ENCODE measurements at regions not wholly inside any gene's neighbourhood (a gene's known extent, or its start where the extent isn't known, plus 50 kb on each side); places are given as distances from the start of the nearest gene placed in this dataset.

DNA sequence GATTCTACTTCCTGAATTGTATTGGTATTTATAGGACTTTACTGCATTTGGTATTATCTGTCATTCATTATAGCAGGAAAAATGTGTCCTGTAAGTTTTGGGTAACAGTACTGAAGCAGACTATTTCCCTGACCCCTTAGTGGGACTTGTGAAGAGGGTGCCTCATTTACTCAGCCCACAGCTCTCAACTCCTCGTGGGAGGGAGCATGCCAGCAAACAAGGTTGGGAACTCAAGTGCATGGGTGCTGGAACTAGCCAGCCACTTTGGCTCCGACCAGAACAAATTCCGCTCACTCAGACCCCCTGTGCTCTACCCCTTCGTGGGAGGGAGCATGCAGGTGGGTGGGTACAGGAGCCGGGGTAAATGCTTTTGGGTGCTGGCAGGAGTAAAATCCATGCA lies 1773.5 kb upstream of the WWC1 start:
- no peak for DNase-seq

DNA sequence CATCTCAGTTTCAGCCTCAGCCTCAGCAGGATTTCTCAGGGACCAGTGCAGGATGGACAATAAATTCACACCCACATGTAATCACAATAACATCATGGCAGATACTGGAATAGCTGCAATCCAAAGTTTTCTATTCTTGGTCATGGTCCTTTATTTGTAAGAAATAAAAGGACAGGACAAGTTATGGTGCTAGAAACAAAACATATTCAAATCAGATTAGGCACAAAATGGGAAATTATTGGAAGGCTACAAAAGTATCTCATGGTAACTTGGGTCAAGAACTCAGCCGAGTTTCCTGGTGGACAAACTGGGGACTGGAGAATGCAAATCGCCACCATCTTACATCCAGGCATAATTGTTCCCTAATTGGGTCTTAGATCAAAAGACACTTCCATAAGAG lies 1768.2 kb upstream of the WWC1 start:
- no peak for DNase-seq

- no peak for DNase-seq
Observed at GRCh38 chr5:166529200-166529599, 1762.2 kb upstream of the WWC1 start.

DNA sequence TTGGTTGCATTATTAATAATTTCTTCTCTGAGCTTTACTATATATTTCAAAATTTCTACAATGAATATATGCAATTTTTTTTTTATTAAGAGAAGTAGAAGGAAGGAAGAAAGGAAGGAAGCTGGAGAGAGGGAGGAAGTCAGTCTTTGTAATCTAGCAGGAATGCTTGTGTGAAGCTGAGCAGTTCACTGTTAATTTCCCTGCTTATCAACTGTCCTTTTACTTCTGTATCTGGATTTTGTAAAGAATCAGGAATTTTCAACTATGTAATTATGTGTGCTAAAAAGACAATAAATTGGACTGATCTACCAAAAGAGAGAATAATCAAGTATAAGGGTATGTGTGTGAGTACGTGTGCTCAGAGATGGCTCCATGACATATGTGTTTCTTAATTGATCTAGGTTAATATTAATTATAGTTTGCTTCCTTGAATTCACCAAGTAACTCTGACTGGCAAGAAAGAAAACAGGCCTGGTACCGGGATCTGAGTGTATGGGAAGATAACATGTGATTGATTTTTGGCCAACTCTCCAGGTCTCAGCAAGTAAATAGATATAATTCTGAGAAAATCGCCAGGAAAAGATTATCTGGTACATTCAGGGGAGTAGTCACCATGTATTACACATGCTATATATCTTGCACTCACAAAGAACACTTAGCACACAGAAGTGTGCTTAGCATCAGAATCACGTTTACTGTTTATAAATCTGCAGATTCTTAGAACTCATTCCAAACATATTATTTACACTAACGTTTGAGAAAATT lies 1758.8 kb upstream of the WWC1 start:
- no peak for DNase-seq

DNA sequence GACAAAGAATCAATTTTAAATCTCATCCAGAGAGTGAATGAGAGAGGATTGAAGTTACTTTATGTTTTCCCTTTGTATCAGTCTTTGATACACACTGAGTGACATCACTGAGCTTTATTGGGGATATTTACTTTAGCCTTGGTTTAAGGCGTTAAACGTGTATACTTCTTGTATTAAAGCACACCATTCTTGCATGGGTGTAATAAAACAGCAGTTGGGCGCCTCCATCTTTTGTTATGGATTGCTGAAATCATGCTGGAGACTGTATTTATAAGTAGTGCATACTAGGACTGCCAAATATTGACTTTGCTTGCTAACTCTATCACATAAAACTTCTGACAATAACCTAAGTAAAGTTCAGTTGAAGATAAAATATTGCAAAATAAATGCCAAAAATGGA lies 1755.8 kb upstream of the WWC1 start:
- DNase-seq: no peak

DNA sequence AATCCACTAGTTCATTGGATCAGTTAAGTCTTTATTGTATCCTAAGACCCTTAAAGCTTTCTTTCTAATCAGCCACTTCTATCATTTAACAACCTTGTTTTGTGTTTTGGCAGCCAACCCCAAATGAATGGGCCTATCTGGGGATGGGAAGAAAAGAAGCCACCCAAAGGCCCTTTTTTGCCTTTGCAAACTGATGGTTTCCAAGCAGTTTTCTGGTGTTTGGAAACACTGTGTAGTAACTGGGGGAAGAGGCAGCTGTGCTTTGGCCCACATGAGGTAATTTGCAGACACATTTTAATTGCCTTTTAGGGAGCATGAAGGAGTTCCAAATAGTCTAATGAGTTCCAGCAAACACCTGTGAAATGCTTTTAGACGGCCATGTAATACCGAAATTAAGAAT lies 1751.3 kb upstream of the WWC1 start:
- no peak for DNase-seq

DNA sequence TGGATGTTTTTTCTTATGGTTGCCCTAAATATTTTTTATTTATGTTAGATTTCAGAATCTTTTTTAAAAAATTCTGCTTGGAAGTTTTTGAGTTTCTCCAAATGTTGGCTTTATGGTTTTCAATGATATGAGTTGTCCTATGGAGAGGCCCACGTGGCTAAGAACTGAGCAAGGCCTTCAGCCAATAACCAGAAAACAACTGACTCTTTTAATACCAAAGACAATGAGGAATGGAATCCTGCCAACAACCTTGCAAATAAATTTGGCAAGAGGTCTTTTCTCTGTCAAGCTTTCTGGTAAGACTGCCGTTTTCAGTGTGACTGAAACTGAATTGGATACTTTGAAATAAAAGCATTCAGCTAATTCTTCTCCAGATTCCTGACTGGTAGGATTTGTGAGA lies 1740.1 kb upstream of the WWC1 start:
- DNase-seq: no peak

DNA sequence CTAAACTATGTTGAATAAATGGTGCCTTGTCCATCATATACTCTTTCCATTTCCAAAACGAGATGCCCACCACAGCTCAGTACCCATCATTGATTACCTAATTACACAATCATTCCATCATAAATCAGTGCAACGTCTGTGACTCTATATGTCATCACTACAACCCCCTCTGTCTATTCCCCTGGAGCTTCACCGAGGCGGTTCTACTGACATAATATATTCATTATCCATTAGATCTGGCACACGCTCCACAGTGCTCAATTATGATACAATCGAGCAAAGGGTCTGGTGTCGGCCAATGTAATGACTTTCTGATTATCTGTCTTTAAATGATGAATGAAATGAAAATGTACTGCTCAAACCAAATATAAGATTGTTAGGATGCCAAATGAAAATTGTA lies 1737.7 kb upstream of the WWC1 start:
- DNase-seq: no peak

DNA sequence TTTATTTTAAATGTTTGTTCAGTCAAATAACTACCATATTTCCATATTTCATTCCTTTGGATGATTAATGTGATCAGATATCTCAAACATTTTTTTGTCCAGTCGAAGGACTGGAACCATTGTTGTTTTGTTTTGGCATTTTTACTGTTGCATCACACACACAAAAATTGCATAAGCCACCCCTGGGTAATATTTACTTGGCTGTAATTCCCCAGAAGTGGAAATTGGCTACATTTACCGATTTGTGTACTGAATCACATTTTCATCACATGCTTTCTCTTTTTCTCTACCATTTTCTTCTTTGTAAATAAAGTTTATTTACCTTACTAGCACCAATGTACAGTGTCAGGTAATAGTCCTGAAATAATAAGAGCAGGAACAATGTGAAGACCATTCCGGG lies 1729.7 kb upstream of the WWC1 start:
- DNase-seq: no peak

- no peak for DNase-seq
Observed at GRCh38 chr5:166562246-166562645, 1729.2 kb upstream of the WWC1 start.

GRCh38 chr5:166566725-166567124 lies 1724.7 kb upstream of the WWC1 start:
- DNase-seq: no peak

GRCh38 chr5:166570865-166571264 lies 1720.6 kb upstream of the WWC1 start:
- DNase-seq: no peak

DNA sequence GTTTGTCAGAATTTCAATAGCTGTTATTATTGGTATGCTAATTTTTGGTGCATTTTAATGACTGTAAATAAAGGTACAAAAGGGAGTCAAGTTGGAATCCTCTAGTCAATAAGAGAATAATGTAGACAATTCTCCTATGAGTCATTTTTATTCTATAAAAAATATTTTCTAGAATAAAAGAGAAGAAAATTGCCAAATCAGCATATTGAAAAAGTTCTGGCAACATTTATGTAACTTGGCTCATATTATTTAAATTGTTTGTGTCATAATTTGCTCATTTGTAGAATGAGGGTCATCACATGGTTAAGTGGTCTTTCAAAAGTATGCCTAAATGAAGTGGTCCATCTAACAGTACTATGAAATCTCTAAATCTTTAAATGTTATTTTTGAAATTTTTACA lies 1719.8 kb upstream of the WWC1 start:
- no peak for DNase-seq

DNA sequence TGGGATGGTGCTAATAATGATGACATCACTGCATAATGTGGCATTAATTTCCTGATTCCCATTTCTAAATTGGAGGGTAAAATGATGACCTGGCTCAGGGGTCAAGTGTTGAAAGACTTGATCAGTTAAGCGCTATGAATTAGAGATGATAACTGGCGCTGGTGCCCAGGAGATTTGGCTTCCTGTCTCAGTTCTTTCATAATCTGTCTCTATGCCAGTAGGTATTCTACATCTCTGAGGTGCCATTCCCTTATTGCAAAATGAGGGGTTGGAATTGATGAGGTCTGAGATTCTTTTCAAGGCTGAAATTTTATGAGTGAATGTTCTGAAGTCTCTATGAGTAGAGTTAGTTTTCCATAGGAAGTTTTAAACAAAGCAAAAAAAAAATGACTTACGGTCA lies 1715.1 kb upstream of the WWC1 start:
- DNase-seq: no peak

- no peak for DNase-seq
Observed at GRCh38 chr5:166581826-166582225, 1709.6 kb upstream of the WWC1 start.

DNA sequence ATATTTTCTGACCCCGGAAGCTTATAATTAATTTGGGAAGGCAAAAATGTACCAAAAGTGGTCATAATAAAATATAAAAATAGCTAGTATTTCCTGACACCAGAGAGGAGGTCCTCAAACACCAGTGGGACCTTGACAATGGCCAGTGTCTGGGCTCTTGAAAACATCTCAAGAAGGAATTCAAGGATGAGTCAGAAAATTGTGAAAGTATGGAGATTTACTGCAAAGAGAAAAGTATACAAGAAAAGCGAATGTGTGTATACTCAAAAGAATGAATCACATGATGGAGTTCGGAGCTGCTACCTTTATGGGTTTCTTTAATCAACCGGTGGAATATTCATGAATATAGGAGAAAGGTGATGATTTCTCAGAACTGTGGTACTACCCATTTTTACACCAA lies 1709.0 kb upstream of the WWC1 start:
- DNase-seq: no peak

GRCh38 chr5:166594567-166594966 lies 1696.9 kb upstream of the WWC1 start:
- DNase-seq: no peak

DNA sequence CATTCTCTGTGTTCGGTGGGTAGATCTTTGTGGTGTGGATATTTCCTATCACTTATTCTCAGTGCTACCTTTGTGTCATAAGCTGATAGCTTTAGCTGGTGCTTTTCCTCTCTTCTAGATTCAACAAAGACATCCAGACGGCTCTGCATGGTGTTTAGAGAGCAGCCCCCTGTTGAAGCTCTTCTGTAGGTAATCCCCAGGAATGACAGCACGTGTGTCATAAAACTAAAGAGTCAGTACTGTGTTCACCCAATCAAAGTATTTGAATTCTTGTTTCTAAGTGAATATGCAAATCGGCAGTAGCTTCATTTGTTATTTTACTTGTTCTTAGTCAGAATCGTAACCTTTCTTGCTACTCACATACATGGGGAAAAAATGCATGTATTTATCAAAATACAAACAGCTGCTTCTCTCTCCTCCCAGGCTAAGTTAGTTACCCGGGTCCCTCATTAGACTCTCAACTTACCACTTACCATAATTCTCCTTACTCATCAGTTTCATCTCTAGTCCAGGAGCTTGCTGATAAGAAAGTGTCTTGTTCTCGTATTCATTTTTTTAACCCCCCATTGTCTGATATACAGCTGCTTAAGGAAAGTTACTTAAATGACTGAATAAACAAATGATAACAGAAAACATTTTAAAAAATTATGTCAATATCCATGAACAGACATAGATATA lies 1696.0 kb upstream of the WWC1 start:
- no peak for DNase-seq

DNA sequence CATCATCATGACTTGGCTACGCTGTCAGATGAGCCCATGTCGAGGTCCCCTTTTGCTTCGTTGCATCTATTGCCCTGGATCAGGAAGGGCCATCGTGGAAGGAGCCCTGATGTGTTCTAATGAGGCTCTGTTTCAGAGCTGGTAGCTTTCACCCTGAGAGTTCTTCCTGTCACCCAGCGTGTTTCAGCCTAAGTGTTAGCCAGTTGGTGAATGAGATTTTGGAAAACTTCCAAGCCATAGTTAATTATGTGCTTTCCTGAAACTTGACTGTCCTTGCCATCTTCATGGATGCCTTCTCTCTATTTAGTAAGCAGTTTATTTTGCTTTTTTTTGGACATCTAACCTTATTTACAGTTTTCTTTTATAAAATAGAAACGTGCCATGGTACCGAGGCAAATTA lies 1695.4 kb upstream of the WWC1 start:
- DNase-seq: no peak

DNA sequence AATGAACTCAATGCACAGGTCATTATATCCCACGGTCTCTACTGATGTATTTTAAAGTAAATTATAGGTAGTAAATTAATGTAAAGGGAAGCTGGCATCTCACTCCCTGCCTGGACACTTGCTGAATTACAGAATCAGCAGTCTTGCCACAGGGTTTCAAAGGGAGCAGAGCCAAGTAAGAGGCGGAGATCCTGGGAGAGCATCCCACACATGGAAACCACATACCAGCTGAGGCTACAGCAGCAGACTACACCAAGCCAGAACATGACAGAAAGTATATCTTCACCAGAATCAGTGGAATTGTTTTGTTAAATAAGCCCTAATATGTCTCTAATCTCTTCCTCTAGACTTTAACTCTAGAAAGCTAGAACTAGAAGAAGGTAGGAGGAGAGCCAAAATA lies 1689.2 kb upstream of the WWC1 start:
- DNase-seq: no peak

- no peak for DNase-seq
Observed at GRCh38 chr5:166617507-166617906, 1673.9 kb upstream of the WWC1 start.

- no peak for DNase-seq
Observed at GRCh38 chr5:166618526-166618925, 1672.9 kb upstream of the WWC1 start.

- DNase-seq: no peak
Observed at GRCh38 chr5:166624573-166624972, 1666.9 kb upstream of the WWC1 start.

DNA sequence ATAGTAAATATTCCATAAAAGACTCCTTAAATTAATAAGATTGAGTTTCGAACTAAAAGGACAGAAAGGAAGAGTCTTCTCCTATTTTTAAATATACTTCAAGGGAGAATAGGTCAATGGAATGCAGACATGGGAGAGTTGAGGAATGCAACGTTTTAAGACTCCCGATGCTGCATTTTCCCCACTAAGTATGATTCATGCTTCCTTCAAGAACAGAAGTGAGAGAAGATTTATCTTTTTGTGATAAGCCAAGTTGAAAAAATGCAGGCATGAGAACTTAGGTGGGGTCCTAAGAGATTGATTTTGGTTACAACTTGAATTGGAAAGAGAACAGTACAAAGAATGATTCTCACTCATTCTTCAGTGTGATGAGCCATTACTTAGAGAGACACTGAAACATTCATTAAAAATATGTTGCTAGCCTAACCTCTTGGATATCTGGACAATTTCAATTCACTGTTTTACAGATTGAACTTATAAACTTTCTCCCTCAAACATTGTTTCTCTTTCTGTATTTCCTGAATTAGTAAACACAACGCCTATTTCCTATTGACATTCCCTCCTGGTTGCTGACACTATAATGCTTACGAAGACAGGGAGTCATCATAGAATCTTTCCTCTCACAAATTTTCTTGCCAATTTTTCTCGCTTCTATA lies 1666.1 kb upstream of the WWC1 start:
- DNase-seq: no peak
